Eye (tissue), 1 donor: ENCODE measurements at regions not wholly inside any gene's neighbourhood (a gene's known extent, or its start where the extent isn't known, plus 50 kb on each side); places are given as distances from the start of the nearest gene placed in this dataset.

Experiments used
- DNase-seq: peaks from one replicate; pipeline ENCODE4 v3.0.0-alpha.2; 2015

DNA sequence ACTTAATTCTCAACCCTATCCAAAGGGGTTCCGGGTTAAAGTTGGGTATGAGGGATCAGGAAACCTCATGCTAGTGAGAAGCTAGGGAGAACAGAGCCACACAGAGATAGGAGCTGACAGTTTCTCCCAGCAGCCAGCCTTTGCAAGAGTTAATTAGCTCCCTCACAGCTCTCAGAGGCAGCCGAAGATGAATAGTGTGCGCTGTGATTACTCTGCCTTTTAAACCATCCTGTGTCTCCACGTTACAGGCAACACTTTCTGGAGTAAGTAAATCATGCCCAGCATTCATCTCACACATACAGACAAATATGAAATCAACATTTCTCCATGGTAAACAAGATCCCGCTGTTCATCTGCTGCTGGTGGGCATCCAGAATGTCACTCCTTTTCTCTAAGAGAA lies 429.6 kb downstream of the INSC start:
- no peak for DNase-seq

DNA sequence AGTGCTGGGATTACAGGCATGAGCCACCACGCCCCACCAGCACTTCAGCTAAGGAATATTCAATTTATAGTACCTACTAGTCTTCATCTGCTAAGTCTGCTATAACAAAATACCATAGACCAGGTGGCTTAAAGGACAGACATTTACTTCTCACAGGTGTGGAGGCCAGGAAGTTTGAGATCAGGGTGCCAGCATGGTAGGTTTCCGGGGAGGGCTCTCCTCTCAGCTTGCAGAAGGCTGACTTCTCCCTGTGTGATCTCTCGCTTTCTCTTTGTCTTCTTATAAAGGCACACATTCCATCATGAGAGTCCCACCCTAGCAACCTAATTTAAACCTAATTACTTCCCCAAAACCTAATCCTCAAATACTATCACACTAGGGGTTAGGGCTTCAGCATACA lies 433.0 kb downstream of the INSC start:
- no peak for DNase-seq

DNA sequence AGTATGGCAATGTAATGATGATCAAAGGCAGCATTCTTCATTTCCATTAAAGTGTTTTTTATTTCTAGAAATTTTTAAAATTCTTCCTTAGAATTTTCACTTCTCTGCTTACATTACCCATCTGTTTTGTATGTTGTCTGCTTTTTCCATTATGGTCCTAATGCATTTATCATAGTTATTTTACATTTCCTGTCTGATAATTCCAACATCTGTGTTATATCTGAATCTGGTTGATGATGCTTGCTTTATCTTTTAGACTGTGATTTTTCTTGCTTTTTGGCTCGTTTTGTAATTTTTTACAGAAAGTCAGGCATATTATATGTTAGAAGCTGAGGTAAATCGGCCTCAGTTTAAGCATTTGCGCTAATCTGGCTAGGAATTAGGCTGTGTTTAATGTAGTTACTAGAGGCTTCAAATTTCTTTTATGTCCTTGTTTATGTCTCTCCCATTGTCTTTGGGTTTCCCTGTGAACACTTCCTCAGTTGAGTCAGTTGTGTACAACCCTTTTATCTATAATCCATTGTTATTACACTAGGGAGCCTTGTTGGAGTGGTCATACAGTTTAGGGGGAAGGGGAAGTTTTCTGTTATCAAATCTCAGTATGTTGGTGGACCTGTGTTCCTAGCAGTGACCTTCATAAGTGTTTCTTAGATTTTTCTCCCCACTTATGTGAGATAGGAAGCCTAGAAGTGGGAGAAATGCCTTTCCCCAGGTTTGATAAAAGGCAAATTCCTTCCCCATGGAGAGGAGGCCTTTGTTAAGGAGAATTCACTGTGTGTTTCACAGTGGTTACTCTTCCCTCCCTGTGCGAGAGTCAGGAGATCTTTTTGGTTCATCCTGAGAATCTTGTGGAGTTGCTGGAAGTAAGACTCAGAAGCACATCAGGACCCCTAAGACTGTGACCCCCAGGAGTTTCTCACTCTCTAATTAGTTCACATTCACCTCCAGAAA lies 437.5 kb downstream of the INSC start:
- no peak for DNase-seq

DNA sequence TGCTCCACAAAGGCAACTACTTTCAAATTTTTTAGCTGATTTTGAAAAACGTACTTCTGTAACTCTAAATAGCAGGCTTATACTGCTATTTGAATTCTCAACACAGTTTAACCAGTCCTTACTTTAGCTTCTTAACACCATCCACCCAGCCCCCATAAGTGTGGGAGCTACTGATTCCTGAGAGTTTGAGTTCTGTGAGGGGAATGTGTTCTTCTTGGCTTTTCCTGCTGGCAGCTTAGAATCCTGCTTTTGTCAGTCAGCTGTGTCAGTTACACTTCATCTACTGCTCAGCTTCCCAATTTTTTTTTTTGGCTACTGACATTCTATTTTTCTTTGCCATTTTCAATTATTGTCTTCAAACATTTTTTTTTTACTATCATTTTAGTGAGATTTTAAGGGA lies 440.4 kb downstream of the INSC start:
- no peak for DNase-seq

DNA sequence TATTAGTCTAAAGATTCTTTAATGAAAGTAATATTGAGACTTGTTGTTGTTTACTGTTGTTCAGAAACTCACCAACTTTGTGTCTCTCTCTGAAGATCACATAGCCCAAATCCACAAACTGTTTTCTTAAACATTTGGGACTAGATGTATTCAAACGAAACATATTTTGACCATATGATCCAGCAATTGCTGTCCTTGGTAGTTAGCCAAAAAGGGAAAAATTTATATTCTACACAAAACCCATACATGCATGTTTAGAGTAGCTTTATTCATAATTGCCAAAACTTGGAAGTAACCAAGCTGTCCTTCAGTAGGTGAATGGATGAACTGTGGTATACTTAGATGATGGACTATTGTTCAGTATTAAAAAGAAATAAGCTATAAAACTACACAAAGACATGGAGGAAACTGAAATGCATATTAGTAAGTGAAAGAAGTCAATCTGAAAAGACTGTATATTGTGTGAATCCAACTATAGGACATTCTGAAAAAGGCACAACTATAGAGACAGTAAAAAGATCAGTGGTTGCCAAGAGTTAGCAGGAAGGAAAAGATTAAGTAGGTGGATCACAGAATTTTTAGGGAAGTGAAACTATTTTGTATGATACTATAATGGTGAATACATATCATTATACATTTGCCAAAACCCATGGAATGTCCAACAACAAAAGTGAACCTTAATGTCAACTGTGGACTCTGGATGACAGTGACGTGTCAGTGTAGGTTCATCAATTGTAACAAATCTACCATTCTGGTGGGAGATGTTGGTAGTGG lies 442.9 kb downstream of the INSC start:
- DNase-seq = no peak

DNA sequence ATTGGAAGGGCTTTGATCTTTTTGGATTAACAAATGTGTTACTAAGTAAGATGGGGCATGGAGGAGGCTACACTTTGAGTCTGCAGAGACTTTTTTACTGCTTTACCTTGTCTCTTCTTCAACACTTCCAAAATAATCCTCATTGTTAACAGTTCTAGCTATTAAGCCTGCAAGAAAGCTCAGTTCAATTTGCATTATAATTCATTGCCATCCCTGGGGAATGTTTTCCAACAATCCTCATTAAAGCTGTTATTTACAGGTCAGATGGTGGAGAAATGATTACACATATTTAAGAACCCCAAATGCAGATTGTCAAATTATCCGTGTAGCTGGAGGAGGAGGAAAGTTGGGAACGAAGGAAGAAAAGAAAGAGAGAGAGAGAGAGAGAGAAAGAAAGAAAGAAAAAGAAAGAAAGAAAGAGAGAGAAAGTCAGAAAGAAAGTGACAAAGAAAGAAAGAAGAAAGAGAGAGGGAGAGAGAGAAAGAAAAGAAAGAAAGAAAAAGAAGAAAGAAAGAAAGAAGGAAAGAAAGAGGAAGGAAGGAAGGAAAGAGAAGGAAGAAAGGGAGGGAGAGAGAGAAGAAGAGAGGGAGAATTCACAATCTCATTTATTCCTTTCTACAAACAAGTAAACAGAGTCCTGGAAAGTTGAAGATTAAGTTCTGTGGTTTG lies 443.9 kb downstream of the INSC start:
- DNase-seq = no peak

DNA sequence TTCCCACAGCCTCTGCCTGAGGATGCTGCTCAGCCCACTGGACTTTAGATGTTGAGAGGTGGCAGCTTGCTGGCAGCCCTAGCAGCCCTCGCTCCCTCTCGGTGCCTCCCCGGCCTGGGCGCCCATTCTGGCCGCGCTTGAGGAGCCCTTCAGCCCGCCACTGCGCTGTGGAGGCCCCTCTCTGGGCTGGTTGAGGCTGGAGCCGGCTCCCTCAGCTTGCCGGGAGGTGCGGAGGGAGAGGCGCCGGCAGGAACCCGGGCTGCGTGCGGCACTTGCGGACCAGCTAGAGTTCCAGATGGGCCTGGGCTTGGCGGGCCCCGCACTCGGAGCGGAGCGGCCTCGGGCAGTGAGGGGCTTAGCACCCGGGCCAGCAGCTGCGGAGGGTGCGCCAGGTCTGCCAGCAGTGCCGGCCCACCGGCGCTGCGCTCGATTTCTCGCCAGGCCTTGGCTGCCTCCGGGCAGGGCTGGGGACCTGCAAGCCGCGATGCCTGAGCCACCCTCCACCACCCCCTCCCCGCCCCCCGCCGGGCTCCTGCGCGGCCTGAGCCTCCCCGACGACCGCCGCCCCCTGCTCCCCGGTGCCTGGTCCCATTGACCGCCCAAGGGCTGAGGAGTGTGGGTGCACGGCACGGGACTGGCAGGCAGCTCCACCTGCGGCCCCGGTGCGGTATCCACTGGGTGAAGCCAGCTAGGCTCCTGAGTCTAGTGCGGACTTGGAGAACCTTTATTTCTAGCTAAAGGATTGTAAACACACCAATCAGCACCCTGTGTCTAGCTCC lies 446.2 kb downstream of the INSC start:
- no peak for DNase-seq

DNA sequence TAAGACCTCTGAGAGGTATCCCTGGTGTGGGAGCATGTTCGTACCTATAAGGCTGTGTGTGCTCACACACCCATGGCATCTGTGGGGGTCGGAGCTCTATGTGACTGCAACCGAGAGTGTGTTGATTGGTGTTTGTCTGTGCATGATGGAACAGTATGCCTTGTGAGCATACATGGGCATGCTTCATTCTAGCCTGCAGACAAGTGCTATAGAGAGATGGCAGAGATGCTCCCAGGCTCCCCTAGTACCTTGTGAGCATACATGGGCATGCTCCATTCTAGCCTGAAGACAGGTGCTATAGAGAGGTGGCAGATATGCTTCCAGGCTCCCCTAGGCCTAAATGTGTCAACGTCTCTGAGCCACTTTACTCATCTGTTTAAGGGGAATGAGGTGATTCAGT lies 447.5 kb downstream of the INSC start:
- no peak for DNase-seq

DNA sequence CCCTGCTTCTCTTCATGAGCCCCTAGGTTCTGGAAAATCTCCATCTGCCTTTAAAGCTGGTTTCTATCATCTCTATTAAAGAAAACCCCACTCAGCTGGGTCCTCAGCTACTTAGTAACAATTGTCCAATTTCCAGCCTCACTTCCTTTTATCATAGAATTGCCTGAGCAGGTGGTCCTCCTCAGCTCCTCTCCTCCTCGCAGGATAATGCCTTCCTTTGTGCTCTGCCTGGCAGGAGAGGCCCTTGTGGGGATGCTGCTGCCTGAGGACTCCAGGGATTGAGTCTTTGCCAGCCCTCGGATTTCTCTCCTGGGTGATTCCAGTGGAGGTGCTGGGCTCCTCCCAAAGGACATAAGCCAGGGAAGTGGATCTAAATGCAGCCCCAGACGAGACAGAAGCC lies 448.3 kb downstream of the INSC start:
- no peak for DNase-seq

DNA sequence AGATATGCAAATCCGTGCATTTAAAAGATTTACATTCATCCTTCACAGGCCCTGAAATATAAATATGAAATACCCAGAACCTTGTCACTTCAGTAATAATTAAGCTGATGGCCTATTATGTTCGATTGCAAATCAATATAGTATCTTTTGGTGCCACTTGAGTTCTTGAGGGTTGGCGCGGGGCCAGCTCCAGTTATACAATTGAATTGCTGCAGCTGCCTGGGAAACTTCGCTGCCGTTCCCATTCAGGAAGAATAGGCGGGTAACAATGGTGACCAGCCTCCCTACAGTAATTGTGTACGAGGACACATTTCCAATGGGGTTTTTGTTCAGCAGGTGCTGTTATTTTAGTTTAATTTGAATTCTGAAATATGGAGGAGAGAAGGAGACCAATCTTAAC lies 451.2 kb downstream of the INSC start:
- no peak for DNase-seq

DNA sequence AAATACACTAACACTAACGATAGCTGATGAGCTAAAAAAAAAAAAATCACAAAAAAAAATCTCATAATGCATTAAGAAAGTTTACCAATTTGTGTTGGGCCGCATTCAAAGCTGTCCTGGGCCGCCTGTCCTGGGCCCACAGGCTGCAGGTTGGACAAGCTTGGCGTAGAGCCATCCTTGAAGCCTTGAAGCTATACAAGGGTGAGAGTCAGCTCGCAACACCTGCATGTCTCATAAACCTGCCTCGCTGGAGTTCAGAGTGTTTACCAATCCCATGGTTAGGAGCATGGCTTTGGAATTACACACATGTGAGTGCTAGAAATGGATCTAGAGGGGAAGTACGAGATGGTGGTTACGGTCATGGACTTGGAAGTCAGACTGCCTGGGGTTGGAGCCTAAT lies 453.7 kb downstream of the INSC start:
- no peak for DNase-seq

DNA sequence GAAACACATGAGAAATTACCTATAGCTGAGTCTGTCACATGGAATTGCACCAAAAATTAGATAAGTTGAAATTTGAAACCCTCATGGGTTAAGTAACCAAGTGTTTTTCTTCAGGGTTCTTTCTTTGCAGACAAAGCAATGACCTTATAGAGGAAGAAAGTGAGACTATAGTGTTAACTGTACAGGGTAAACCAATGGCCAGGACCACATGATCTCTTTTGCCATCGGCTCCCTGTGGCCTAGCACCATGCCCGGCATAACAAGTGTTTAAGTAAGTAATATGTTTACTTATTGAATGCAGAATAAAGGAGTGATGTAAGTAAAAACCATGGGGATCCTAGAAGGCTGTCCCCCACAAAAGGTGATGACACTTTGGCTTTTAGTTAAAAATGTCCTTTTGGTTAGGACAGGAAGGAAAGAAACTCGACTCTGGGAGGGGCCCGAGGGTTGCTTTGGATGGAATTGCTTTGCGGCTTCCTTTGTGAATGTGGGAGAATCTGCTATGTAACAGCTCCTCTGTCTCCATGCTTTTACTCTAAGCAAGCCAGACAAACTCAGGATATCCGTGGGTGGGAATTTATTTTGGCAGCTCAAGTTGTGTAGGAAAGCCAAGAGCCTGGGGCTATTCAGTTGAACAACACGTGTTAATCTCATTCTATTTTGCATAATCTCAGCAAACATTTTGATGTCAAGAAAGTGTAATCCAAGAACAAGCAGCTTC lies 454.7 kb downstream of the INSC start:
- peak; percentile 35 for DNase-seq

DNA sequence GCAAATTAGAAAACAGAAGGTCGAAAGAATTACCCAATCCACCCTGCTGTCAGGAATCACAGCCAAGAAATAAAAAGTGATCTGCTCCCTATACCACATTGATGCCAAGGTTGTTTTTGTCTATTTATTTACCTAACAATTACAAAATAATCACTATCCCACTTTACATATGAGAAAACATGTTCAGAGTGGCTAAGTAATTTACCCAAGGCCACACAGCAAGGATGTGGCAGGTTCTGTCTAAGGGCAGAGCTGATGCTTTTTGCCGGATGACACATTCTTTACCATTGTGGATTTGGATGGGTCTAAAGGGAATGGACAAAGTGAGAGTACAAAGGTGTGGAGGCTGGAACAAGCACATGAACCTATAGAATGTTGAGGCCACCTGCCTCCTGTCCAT lies 460.7 kb downstream of the INSC start:
- DNase-seq = no peak

DNA sequence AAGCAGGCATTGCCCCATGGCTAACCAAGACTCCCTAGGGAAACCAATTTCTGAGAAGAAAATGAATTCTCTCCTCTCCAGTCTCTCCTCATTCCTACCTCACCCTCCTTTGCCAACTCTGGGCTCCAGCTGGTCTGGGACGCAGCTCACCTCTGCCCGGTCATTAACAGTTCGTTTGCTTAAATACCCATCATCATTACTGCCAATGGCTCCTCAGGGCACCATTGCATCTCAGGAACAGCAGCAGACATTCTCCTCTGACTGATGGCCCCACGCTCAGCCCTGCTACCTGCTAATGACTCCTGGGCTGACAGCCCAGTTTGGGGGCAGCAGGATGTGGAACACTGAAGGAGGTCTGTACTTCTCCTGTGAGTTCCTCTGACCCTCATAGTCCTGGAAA lies 462.0 kb downstream of the INSC start:
- DNase-seq = no peak

DNA sequence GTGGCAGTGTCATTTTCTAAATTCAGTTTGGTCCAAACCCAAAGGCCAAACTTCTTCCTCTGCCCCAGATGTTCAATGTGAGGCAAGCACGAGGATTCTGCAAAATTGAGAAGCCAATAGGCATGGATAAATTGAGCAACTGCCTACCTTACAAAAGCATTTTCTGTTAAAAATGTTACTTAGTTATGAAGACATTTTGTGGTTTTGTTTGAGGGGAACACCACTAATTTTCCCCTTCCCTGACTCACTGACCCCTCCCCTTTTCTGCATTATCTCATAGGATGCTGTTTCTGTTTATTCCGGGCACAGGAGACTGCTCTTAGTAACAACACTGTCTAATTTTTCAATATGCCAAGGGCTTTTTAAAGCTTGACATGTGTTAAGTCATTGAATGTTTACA lies 462.8 kb downstream of the INSC start:
- DNase-seq = no peak

DNA sequence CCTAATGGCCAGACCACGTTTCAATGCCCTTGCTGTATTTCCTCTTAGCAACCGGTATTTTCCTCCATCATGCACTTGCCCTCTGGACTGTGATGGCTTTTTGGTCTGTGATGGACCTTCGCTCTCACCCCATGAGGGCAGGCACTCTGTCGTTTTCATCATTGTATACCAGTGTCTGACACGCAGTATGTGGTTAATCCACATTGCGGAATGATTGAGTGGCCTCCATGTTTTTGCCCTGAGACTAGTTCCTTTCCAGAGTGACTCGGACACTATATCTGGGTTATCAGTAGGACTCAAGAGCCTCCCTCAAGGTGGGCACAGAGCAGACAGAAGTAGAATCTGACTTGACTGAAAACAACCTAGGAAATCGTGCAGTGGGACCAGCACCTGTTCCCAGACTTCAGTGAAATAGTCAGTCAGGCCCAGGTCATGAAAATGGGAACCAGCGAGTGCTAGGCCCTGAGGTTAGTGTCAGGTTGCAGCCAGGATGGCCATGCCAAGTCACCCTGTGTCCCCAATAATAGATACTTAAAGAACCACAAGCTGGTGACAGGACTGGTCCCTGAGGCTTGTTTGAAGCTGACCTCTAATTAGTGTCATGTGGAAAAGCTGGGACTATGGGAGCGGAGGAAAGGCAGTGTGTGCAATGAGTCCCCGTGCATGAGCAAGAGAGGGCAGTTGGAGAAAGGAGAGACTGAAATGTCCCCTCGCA lies 464.7 kb downstream of the INSC start:
- no peak for DNase-seq

DNA sequence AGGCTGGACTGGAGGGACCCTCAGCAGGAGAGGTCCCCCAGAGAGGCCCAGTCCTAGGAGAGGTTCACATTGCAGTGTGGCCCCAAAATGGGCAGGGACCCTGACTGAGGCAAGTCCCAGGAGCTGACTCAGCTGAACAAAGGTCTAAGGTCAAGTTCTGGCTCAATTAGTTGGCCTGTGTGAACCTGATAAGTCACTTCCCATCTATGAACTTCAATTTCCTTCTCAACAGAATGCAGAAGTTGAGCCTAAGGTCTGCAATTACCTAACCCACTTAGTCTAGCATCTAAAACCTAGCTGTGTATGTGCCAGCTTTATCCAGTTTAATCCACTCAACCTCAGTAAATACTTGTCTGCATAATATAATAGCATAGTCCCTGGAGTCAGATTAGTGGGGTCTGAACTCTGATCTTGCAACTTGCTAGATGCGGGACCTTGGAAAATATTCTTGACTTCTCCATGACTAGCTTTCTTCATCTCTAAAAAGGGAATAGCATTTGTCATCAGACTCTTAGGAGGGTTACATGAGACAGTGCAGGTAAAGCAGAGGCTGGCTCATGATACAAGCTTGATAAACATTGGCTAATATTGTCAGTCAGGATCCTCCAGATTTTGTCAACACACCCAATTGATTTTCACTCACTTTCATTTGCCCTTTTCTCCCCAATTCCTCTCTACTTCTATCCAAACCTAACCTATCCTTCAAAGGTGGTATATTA lies 465.5 kb downstream of the INSC start:
- DNase-seq = no peak

DNA sequence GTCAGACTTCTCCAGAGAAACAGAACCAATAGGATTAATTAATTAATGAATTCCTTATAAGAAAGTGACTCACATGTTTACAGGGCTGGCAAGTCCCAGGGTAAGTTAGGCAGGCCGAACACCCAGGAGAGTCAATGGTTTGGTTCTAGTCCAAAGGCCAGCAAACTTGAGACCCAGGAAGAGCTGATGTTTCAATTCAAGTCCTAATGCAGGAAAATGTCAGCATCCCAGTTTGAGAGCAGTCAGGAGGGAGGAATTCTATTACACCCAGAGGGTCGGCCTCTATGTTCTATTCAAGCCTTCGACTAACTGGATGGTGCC lies 466.0 kb downstream of the INSC start:
- no peak for DNase-seq

DNA sequence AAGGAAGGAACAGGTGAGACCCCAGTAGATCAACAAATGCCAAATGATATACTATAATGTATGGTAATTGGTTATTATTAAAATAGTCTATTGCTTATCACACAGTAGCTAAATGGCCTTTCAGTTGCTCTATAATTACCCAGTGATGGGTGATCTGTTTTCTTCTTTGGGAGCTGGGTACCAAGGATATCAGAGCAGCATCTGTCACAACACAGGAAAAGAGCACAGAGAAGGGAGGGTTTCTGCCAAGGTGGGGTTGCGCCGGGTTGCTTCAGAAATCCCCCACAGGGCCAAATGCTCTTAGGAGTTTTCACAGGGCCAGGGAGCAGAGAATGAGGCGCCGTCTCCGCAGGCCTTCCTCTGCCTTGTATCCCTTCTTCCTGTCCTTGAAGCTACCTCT lies 469.4 kb downstream of the INSC start:
- DNase-seq = no peak

DNA sequence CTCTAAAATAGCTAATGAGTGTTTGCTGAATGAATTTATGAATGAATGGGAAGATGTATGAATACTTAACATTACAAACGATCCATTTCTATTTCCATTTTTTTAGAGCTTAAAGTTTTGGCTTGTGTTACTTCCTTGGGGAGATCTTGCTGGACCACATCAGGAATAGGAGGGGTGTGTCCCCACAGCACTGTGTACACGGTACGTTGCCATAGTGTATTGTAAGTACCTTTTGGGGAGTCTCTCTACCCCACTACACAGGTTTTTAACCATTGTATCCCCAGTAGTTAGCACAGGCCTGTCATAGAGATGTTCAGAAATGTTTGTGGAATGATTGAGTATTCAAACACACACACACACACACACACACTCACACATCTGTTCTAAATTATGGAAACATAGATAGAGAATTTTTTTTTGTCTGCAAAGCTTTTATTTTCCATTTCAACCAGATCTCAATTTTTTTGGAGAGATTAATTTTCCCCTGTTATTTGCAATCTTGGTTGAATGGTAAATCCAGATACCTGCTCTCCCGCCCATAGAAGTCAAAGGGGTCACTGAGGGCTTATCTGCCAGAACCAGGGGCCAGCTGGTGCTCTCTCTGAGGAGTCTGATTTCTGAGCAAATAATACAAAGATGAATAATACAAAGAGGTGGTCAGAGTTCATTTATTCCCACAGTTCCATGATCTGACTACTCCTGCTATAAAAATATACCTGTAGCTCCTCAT lies 471.0 kb downstream of the INSC start:
- peak; percentile 24 for DNase-seq
